ENCODE measurements at regions not wholly inside any gene's neighbourhood (a gene's known extent, or its start where the extent isn't known, plus 50 kb on each side); places are given as distances from the start of the nearest gene placed in this dataset.

DNA sequence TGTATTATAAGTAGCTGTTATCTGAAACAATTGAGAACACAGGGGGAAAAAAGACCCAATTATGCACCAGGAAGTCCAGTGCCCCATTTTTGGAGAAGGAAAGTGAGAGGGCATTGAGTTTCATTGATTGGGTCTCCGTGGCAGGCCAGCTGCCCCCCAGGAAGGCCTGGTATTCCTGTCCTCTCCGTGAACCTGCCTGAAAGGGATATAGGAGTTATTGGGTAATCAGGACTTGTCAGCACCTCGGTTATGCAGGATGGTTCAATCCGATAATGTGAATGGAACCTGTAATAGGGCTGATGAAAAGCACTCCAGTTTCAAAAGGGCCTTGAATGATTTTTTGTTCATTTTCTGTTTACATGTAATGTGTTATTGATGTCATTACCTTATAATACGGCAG is 122.0 kb upstream of the RARB start:
- no peak for DNase-seq

DNA sequence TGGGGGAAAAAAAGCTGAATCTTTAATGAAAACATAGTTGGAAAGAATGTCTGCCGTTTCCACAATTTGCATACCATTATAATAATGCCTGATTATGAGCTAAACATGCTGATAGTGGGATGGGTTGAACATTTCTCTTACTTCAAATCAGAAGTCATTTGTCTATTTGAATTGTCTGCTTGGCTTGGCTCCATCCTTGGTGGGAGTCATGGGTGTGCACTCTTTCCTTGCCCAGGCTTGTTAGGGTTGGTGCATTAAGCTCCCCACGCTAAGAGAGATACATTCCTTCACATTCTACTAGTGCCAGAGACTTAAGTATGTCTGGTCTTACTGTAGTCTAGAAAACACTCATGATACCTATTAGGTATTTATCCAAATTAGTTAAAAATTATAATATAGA is 121.4 kb upstream of the RARB start:
- DNase-seq = no peak

DNA sequence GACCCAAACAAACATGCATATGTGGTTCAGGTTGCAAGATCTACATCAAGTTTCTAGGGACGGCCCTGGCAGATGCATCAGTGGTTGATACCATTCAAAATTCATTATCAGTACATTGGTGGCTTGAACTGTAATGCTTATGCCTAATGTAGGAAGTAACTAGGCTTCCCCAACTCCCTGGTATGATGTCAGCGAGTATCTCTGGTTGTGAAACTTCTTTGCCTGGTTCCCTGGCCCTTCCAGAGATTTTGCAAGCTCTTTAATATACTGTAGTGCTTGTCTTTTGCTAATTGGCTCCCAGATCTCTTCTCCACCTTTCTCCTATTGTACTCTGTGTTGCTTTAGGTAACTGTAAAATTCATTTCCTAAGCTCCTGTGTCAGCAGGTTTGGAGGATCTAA is 114.8 kb upstream of the RARB start:
- DNase-seq = no peak

DNA sequence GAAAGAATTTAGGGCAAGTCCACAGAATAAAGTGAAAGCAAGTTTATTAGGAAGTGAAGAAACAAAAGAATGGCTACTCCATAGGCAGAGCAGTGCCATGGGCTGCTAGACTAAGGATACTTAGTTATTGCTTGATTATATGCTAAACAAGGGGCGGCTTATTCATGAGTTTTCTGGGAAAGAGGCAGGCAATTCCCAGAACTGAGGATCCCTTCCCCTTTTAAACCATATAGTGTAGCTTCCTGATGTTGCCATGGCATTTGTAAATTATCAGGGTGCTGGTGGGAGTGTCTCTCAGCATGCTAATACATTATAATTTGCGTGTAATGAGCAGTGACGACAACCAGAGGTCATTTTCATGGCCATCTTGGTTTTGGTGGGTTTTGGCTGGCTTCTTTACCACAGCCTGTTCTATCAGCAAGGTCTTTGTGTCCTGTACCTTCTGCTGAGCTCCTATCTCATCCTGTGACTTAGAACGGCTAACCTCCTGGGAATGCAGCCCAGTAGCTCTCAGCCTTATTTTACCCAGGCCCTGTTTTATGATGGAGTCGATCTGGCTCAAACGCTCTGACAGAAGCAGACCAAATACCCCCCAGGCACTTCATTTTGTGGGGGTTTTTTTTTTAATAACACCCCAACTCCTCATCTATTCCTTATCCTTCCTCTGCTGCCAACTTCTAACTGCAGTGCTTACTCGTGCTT is 103.0 kb upstream of the RARB start:
- DNase-seq = no peak

DNA sequence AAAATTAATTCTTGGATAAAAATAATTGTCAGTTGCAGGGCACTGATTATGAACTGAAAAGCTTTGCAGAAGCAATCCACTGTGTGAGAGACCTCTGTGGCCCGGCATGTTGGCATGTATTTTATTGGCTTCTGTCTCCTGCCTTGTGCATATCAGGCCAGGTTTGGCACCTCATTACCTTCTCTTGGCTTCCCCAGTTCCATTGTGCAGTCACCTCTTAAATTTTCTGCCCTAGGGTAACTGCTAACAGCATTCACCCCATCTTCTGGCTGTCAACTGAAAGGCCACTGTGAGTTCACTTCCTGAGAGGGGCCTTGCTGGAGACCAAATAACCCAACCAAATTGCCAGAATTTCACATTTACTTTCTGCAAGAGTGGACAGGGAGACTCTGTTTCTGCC is 92.7 kb upstream of the RARB start:
- DNase-seq = no peak

DNA sequence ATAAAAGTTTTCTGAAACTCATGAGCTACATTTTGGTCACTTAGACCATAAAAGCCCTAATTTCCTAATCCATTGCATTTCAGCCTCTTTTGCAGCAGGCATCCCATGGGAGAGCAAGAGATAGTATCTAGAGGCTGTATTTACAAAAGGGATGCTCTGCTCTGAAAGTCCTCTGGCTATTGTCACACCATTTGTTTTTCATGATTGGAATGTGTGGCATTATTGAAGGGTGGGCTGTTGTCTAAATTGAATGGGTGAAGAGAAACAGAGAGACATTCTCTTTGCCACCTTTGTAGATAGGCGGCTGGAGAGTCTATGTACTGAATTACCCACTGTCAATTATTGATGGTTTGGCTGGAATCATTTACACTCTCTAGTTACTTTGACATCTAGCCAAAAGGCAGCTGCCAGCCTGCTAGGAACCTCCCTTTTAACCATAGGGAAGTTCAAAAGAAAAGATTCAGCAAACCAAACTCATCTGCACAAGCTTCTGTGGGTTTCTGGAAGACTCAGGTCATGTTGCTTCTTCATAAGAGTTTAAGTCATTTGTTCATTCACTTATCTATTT is 89.8 kb upstream of the RARB start:
- DNase-seq = no peak

DNA sequence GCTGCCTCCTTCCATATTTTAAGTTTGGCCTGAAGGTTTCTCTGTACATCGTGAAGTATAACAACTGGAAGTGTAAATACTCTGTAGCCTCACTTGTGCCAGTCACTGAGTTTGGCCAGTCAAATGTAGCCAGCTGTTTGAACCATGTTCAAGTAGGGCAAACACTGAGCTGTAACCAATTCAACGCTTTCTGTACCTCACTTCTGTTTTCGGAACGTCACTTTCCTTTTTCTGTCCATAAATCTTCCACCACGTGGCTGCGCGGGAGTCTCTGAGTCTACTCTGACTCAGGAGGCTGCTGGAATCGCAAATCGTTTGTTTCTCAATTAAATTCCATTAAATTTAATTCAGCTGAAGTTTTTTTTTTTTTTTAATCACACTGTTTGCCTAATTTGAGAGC is 88.8 kb upstream of the RARB start:
- DNase-seq = no peak

DNA sequence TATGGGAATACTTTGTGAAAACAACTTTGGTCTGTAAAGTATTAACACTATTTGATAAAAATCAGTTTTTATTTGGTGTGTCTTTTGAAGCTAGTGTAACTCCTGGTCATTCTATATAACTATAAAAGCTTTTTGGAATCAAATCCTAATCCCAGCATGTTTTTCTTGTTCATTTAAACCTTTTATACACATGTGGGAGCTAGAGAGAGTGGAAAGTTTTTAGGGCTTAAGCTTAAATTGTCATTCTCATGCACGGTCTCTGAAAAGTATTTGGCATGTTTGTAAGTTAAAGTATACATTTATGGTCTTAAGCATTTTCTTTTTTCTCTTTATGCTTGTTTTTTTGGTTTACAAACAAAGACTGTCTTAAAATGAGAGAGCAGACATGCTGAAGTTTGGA is 83.4 kb upstream of the RARB start:
- no peak for DNase-seq

DNA sequence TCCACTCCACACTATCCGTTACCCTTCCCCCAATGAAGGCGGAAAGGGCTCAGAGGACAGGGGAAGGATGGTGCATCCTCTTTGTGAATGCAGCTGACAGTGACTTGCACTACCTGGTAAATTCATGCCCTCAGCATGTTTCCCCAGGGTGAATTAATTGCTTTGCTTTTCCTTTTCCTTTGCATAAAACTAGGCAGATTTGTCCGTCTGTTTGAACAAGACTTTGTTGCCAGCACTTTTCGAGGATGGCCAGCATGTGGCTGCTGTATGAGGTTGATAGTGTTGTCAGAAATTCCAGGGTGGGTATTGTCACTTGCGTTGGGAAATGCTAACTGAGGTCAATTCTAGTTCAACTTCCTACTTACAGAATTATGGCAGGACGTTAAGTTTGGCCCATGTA is 79.0 kb upstream of the RARB start:
- no peak for DNase-seq

DNA sequence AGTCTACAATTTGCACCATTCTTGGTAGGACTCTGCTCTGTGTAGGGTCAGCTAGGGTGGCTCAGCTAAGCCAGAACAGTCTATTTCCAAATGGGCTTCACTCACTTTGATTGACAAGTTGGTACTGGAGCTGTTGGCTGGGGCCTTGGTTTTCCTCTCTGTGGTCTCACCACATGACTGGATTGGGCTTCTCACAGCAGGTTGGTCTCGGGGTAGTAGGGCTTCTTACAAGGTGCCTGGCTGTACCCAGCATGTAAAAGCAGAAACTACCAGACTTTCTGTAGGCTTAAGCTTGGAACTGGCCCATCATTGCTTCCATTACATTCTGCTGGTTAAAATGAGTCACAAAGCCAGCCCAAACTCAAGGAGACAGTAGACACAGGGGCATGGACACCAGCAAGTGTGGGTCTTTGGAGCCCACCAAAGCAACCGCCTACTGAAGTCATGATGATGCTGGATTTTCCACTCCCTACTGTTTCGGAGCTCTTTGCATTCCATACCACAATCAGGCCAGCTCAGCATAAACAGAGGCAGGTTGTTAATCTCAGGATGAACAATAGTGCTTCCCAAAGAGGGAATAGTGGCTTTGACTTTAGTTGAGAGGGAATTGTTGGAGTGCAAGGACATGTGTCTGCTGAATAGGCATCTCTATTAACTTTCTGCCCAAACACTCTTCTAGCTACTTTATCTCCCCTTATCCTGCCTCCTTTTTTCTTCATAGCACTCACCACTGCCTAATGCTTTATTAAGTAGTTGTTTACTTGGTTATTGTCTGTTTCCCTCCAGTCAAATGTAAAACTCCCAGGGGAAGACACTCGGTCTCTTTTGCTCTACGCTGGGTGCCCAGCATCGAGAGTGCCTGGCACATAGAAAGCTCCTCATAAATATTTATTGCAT is 78.0 kb upstream of the RARB start:
- no peak for DNase-seq

DNA sequence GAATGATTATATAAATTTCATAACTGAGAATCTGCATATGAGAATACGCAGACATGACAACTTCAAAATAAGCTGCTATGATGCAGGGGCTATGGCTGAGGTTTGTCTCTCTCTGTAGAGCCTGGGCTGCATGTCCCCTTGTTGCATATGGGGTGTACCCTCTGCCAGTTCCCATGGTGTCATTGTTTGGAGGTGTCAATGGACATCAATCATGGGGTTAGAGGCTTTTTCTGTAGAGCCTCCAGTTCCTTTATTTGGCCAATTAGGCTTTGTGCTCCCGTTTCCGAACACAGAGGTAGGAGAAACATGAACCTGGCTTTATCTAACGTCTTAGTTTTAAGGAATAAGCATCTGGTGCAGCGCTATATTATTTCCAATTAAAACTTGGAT is 77.3 kb upstream of the RARB start:
- no peak for DNase-seq

DNA sequence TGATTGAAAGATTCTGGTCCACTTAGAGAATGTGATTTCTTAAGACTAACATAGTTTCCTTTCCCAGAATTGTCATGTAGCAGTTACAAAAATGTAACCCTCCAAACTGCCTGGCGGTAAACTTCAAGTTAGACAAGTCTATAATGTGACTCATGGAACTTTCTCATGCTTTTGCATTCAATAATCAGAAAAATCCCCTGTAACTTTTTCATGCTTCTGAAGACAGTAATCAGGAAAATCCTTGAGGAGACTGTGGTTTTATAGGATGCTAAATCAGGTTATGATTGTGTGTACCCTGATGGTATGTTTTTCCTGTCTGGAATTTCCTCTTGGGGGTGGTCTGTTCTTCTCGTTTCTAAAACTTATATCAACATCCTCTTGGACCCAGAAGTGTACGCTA is 74.0 kb upstream of the RARB start:
- no peak for DNase-seq

DNA sequence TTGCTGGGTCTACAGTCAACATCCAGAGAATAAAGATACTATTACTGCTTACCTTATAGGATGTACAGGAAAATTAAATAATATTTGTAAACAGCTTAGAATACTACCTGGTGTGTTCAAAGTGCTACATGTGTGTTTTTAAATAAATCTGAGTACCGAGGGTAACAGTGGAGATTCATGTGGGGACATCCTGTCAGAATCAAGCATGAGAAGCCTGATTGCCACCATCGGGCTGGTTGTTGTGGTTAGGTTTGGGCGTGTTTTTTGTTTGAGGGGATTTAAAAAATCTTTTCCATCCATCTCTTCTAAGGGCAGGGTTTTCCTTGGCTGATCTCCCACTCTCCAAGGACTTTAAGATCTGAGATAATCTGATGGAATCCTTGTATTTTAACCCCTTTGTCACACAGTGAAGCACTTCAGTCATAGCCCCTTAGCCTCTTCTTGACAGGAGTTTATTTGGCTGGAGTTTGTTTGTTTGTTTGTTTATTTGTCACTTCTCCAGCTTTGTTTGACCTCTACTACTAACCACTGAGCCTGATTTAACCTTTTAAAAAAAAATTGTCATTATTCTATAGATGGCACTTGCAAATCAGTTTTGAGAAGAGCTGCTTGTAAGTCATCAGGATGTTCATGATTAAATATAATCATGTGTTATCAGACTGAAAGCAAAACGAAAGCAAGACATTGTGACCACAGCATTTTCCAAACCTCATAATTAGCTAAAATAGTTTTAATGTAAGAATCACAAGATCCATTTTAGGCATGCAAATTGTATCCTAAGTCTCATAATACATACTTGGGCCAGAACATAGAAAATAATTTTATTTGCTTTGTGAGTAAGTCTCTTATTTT is 72.8 kb upstream of the RARB start:
- no peak for DNase-seq

DNA sequence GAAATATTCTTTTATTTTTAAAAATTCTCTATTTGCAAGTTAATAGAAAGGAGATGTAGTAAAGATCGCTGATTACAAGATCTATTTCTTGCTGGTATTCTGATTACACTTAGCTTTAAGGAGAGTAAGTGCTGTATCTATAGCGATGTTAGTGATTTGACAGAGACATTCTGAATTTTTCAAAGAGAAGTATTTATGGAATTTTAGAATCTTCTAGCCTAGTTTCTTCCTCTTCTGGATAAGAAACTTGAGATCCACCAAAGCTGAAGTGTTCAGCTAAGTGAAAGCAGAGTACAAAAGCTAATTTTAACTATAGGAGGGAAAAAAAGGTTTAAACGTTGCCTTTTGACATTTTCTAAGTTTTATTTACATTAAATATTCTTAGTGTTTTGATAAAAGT is 72.1 kb upstream of the RARB start:
- no peak for DNase-seq

DNA sequence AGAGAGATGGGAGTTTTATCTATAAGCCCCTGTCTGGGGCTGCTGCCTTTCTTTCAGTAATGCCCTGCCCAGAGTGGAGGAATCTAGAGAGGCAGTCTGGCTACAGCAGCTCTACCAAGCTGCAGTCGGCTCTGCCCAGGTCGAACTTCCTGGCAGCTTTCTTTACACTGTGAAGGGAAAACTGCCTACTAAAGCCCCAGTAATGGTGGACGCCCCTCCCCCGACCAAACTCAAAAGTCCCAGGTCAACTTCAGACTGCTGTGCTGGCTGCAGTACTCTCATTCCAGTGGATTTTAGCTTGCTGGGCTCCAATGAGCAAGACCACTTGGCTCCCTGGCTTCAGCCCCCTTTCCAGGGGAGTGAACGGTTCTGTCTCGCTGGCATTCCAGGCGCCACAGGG is 65.9 kb upstream of the RARB start:
- no peak for DNase-seq

DNA sequence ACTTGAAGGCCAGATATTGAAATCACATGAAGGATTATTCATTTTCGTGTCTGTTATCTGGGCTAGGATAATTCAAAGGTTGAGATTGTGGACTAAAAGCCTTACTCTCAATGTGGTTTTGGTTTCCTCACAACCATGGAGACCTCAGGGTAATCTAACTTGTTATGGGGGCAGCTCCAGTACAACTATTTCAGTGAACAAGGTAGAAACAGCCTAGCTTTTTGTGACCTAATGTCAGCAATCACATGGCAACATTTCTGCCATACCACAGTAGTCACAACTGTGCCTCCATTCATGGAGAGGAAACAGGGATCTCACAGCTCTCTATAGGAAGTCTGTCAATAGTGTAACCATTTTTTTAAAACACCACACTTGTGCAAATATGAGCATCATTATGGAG is 62.4 kb upstream of the RARB start:
- no peak for DNase-seq

DNA sequence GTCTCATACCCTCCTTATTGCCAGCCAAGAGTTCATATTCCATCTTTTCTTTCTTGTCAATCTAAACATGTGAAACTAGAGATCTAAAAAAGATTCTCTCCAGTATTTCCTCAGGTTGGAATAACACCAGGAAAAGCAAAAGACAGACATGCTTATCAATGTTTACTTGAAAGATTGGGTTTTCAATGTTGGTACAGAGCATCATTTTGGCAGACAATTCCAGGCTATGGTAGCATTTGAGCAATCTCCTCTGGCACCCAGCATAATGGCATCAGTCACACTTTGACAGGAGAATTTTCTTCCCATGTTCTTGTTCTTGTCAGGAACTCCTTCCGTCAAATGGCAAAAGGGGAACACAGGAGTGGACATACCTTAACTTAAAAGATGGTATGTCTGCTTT is 61.0 kb upstream of the RARB start:
- no peak for DNase-seq

DNA sequence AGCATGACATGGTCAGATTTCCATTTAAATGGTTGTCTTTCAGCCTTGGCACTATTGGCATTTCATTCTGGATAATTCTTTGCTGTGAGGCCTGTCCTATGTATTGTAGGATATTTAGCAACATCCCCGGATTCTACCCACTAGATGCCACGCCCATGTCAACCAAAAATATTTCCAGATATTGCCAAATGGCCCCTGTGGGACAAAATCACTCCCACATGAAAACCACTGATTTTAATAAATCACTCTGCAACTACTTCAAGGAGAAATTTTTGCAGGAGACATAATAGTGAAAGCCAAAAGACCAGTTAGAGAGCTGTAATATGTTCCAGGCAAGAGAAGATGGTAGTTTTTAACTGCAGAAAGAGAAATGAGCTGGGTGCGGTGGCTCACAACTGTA is 55.9 kb upstream of the RARB start:
- DNase-seq = no peak

DNA sequence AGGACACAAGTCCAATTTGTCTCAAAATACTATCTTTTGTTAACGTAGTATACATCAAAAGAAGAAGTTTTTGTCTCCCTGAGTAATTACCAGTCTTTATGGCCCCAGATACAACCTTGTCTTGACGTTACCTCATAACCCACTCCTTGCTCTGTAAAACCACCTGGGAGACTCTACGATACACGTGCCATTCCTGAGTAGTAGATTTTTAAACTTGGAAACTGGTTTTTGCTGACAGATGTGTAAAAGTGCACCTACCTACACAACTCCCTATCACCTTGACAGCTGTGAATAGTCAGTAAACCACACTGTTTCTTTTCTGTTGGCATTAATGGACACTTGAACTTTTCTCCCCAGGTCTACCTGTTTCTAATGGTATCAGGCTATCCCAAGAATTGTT is 51.7 kb upstream of the RARB start:
- no peak for DNase-seq

DNA sequence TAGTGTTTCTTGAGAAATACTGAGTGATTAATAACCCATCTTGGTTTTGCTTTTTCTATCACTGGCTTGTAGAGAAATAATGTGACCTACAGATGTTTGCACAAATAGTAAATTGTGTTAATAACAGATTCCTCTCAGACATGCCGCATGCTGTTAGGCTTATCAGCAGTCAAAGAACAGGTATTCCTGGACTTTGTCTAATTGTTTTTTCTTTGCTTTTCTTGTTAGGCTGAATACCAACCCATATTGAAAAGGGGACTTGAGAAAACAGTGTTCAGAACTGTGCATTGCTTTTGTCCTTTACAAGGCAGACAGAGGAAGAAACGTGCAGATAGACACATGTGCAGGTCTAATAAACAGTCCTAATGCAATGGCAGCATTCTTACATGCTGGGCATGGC is 51.0 kb upstream of the RARB start:
- no peak for DNase-seq
